ENCODE measurements at regions not wholly inside any gene's neighbourhood (a gene's known extent, or its start where the extent isn't known, plus 50 kb on each side); places are given as distances from the start of the nearest gene placed in this dataset.
"Not testable (repeated sequence)": the region's sequence is repeated elsewhere in the genome, so short reads cannot be mapped to it uniquely, and the experiment has no call there.

DNA sequence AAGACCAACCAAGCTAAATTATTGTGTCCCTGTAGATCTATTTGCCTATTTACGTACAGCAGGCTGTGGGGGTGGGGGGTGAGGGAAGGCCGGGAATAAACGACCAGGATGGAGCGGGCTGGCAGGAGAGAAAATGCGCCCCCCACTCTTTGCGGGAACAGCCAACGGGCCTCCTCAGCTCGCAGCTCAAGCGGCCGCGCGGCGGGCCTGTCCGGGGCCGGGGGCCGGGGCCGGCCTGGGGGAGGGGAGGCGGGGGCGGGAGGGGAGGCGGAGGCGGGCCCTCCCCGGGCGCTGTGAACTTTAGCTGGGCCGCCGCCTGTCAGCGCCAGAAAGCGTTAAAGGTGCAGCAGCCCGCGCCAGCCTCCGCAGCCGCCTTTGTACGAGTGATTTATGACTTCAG is 679.1 kb downstream of the SPATA31A7 start:
- H3K4me3 ChIP-seq (ENCODE audit: low read depth in 1 of 2, low read length in 2 of 2); H3K9me3 ChIP-seq (ENCODE audit: insufficient read depth, low read length, severe bottlenecking); H3K9ac ChIP-seq (ENCODE audit: low read depth, low read length); H3K27ac ChIP-seq (ENCODE audit: low read length); H3K36me3 ChIP-seq (ENCODE audit: insufficient read depth, low read length); H3K27me3 ChIP-seq (ENCODE audit: insufficient read depth, low read length, poor library complexity); H3K4me1 ChIP-seq (ENCODE audit: insufficient read depth, low read length); H3K4me2 ChIP-seq (ENCODE audit: insufficient read depth, low read length); DNase-seq; ATAC-seq (ENCODE audit: insufficient read depth, low read depth); H3K79me2 ChIP-seq (ENCODE audit: insufficient read depth, low read length); H4K20me1 ChIP-seq (ENCODE audit: insufficient read depth, low read length); H2AFZ ChIP-seq (ENCODE audit: low read depth, low read length): not testable (repeated sequence)

DNA sequence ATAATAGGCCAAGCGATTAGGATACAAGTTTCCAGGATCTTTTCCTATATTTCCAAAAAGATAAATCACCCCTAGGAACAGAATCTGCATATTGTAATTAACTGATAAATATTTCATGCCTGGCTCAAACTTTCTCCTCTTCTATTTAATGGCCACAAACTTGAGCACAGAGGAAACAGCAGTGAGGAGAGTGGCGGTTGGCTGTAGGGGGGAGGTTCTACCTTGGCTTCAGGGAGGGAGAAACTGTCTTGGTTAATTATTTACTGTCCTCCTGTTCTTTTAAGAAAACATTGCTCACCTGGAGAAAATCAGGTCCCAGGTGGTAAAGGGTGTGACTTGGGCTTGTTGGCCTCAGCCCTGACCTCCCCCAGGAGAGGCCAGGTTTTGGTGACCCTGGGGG is 682.5 kb downstream of the SPATA31A7 start:
- H3K79me2 ChIP-seq (ENCODE audit: insufficient read depth, low read length); H3K9me3 ChIP-seq (ENCODE audit: insufficient read depth, low read length, severe bottlenecking); H2AFZ ChIP-seq (ENCODE audit: low read depth, low read length); H3K4me1 ChIP-seq (ENCODE audit: insufficient read depth, low read length); DNase-seq; H3K4me3 ChIP-seq (ENCODE audit: low read depth in 1 of 2, low read length in 2 of 2); H4K20me1 ChIP-seq (ENCODE audit: insufficient read depth, low read length); H3K27me3 ChIP-seq (ENCODE audit: insufficient read depth, low read length, poor library complexity); ATAC-seq (ENCODE audit: insufficient read depth, low read depth); H3K4me2 ChIP-seq (ENCODE audit: insufficient read depth, low read length); H3K9ac ChIP-seq (ENCODE audit: low read depth, low read length); H3K27ac ChIP-seq (ENCODE audit: low read length); H3K36me3 ChIP-seq (ENCODE audit: insufficient read depth, low read length): not testable (repeated sequence)
